Right hindlimb (tissue), 1 donor: ENCODE measurements at regions not wholly inside any gene's neighbourhood (a gene's known extent, or its start where the extent isn't known, plus 50 kb on each side); places are given as distances from the start of the nearest gene placed in this dataset.
A peak's percentile ranks its signal among the peaks of the same experiment; 100 is the strongest.

ENCODE experiments used
- DNase-seq: peaks from one replicate; pipeline ENCODE4 v3.0.0-alpha.2; 2018

DNA sequence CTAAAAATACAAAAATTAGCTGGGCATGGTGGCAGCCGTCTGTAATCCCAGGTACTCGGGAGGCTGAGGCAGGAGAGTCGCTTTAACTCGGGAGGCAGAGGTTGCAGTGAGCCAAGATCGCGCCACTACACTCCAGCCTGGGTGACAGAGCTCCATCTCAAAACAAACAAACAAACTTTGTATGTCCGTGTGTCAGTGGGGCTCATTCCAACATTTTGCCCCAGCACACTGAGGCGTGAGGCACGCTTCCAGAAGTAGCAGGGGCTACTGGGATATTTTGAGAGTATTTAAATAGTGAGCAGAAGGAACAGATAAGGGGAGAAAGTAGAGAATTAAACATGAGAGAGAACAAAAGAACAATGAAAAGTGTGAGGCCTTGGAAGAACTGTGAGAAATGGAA, 83.3 kb upstream of the TANK start:
- DNase-seq: no peak

DNA sequence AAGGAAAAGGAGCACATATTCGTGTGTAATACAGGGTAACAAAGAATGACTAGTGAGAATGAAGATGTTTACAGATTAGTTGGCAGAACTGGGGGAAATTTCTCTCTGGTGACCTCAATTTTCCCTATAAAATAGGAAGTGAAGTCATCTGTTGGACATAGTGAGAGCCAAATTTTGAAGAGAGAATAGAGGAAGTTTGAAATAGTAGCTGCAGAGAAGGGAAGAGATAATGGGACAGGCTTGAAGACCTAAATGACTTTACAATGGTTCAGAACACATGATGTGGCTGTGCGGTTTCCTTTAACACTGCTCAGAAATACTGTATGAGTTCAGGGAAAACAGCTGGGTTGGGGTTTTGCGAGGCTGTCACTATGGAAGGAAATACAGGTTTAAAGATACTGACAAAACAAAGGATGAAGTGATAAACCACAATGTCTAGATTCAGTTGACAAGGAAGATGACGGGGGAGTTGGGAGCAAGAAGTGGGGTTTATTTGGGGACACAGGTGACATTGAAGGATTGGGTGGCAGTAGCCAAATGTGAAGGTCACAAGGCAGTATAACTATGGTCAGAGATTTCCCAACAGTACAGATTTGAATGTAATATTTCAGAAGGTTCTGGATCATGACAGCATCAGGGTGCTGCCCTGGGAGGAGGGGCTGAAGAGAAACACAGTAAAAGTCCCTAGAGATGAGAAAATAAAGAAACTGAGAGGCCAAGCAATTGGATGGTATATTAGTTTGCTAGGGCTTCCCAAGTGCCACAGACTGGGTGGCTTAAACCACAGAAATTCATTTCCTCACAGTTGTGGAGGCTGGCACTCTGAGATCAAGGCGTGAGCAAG, 82.6 kb upstream of the TANK start:
- peak; percentile 36 for DNase-seq

DNA sequence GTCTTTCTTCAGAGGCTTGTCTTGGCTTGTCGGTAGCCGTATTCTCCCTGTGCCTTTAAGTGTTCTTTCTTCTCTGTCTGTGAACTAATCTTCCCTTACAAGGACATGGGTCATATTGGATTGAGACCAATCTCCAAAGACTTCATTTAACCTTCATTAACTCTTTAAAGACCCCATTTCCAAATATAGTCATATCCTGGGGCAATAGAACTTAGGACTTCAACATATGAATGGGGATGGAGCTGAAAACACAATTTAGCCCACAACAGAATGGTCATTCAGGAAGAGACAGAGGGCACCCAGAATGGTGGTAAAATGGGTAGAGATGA, 82.1 kb upstream of the TANK start:
- DNase-seq: no peak

GRCh38 chr2:161085149-161085548, 75.1 kb upstream of the TANK start:
- no peak for DNase-seq

- DNase-seq: no peak
Measured at GRCh38 chr2:161088658-161089350, 71.4 kb upstream of the TANK start.

DNA sequence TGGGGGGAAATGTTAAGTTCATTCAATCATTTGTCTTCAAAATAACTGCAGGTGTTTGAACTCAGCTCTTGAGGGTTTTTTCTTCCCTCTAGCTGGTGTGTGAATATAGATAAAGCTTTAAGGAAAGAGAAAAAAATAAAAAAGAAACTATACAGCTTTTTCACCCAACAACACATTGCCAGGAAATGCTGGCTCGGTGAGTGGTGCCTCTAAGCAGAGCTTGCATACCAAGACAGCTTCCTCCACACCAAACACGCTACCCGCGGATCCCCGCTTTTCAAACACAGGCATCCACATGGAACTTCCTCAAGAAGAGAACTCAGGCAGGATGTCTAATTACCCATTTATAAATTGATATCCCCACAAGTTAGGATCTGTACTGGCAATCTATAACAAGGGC, 69.8 kb upstream of the TANK start:
- no peak for DNase-seq

DNA sequence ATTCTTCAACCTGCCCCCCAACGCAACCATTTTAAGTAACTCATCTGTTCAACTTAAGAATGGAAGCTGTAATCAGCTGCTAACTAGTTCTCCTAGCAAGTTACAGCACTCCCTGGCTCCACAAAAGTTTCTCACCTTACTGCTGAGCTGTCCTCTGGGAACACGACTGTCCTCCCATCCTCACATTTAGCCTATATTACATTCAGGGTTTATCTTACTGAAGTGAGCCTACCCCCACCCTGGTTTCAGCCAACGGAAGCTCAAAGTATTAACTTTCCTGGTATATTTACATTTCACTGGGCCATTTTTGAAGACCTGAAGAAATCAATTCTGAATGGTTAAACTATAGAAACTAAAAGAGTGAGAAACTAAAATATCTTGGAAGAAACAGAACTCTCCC, 64.9 kb upstream of the TANK start:
- DNase-seq: no peak

- DNase-seq: no peak
Measured at GRCh38 chr2:161096336-161096735, 63.9 kb upstream of the TANK start.

- DNase-seq: no peak
Measured at GRCh38 chr2:161097157-161097556, 63.1 kb upstream of the TANK start.

- no peak for DNase-seq
Measured at GRCh38 chr2:161100211-161100895, 59.9 kb upstream of the TANK start.

DNA sequence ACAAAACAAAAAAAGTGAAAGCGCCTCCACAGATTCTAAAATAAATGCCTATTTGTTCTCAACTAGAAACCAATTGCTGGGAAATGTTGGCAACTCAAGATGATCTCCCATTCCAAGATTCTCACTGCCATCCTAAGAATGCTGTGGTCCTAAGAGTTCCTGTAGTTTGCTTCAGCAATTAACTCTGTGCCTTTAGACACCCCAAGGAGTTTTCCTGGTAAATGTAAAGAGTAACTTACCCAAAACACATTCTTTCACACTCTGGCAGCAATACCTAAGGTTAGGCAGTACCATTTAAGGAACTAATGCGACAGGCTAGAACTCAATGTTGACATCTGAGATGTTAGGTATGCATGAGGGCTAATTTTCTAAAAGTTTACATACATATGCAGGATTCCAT, 58.8 kb upstream of the TANK start:
- DNase-seq: no peak

- DNase-seq: no peak
Measured at GRCh38 chr2:161102770-161103450, 57.3 kb upstream of the TANK start.

GRCh38 chr2:161103451-161103831, 56.8 kb upstream of the TANK start:
- DNase-seq: no peak

GRCh38 chr2:161104054-161104553, 56.1 kb upstream of the TANK start:
- DNase-seq: no peak

DNA sequence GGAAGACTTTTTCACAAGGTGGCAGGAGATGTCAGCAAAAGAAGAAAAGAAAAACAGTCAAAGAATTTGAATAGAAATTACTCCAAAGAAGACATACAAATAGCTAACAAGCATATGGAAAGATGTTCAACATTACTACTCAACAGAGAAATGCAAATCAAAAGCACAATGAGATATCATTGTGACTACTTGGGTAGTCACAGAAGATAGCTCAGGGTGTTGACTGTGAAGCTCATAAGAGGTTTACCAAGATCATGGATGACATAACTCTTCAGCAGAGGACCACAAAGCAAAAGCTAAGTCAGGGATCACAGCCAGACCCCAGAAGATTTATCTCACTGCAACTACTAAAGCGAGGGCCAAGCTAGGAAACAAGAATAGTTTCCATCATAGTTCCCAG, 53.0 kb upstream of the TANK start:
- DNase-seq: no peak
